ENCODE measurements at regions not wholly inside any gene's neighbourhood (a gene's known extent, or its start where the extent isn't known, plus 50 kb on each side); places are given as distances from the start of the nearest gene placed in this dataset.

- TF ChIP-seq, protein P1, sequence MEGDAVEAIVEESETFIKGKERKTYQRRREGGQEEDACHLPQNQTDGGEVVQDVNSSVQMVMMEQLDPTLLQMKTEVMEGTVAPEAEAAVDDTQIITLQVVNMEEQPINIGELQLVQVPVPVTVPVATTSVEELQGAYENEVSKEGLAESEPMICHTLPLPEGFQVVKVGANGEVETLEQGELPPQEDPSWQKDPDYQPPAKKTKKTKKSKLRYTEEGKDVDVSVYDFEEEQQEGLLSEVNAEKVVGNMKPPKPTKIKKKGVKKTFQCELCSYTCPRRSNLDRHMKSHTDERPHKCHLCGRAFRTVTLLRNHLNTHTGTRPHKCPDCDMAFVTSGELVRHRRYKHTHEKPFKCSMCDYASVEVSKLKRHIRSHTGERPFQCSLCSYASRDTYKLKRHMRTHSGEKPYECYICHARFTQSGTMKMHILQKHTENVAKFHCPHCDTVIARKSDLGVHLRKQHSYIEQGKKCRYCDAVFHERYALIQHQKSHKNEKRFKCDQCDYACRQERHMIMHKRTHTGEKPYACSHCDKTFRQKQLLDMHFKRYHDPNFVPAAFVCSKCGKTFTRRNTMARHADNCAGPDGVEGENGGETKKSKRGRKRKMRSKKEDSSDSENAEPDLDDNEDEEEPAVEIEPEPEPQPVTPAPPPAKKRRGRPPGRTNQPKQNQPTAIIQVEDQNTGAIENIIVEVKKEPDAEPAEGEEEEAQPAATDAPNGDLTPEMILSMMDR (IDR thresholded peaks at IDR 0.05; ENCODE audit: borderline replicate concordance) = no peak
- DNase-seq = peak; percentile 25
- Histone ChIP-seq H3K36me3 (no peaks in the 10 kb centered on the region), H3K4me1 (peaks cover 29% of the 10 kb centered on the region), H3K9me3 (replicated peaks) (no peaks in the 10 kb centered on the region), H3K27ac (replicated peaks) (no peak overlapping the region), H3K4me3 (peak overlapping the region; percentile 59), H3K27me3 (ENCODE audit: low read depth) (peaks cover 20% of the 10 kb centered on the region)
- intact Hi-C loops (cut with micrococcal nuclease) = no loop called here
Observed at GRCh38 chr14:23694949-23695663, 58.9 kb downstream of the DHRS2 start.

GRCh38 chr14:23695664-23695999 is 59.5 kb downstream of the DHRS2 start:
- H3K9me3 ChIP-seq (replicated peaks) = no peaks in the 10 kb centered on the region
- DNase-seq = no peak
- H3K36me3 ChIP-seq = no peaks in the 10 kb centered on the region
- H3K4me1 ChIP-seq = peaks cover 29% of the 10 kb centered on the region
- TF ChIP-seq, protein P1 (IDR thresholded peaks at IDR 0.05; ENCODE audit: borderline replicate concordance) = no peak
- H3K27ac ChIP-seq (replicated peaks) = no peak overlapping the region
- peak overlapping the region; percentile 59 for H3K4me3 ChIP-seq
- peaks cover 22% of the 10 kb centered on the region for H3K27me3 ChIP-seq (ENCODE audit: low read depth)
- intact Hi-C loops (cut with micrococcal nuclease) = no loop called here

- DNase-seq = no peak
- Histone ChIP-seq H3K27ac (replicated peaks) (no peak overlapping the region), H3K4me3 (no peak overlapping the region), H3K9me3 (replicated peaks) (no peaks in the 10 kb centered on the region), H3K4me1 (peaks cover 29% of the 10 kb centered on the region), H3K36me3 (no peaks in the 10 kb centered on the region), H3K27me3 (ENCODE audit: low read depth) (peaks cover 19% of the 10 kb centered on the region)
- intact Hi-C loops (cut with micrococcal nuclease) = no loop called here
- TF ChIP-seq, protein P1 (IDR thresholded peaks at IDR 0.05; ENCODE audit: borderline replicate concordance) = no peak
Observed at GRCh38 chr14:23696701-23697239, 60.6 kb downstream of the DHRS2 start.

DNA sequence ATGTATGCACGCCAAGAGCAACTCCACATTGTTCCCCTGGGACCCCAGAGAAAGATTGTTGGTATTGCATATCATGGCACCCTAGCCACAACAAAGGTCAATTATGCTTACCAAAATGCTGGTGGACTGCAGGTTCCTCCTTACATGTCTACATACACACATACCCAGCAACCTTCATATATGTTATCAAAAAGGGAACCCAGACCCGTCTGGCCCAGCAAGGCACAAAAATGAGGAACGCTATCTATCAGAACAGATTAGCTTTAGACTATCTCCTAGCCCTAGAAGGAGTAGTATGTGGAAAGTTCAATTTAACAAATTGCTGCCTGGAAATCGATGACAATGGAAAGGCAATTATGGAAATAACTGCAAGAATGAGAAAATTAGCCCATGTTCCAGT is 61.5 kb downstream of the DHRS2 start:
- no peak for DNase-seq
- Histone ChIP-seq H3K36me3 (no peaks in the 10 kb centered on the region), H3K27me3 (ENCODE audit: low read depth) (peaks cover 19% of the 10 kb centered on the region), H3K4me3 (no peak overlapping the region), H3K9me3 (replicated peaks) (no peaks in the 10 kb centered on the region), H3K4me1 (peaks cover 29% of the 10 kb centered on the region), H3K27ac (replicated peaks) (no peak overlapping the region)
- TF ChIP-seq, protein P1 (IDR thresholded peaks at IDR 0.05; ENCODE audit: borderline replicate concordance) = no peak
- intact Hi-C loops (cut with micrococcal nuclease) = no loop called here

- intact Hi-C loops (cut with micrococcal nuclease) = no loop called here
- TF ChIP-seq, protein P1 (IDR thresholded peaks at IDR 0.05; ENCODE audit: borderline replicate concordance) = no peak
- Histone ChIP-seq H3K27me3 (ENCODE audit: low read depth) (peaks cover 19% of the 10 kb centered on the region), H3K4me1 (no peaks in the 10 kb centered on the region), H3K9me3 (replicated peaks) (peaks cover 26% of the 10 kb centered on the region), H3K36me3 (no peaks in the 10 kb centered on the region), H3K4me3 (no peak overlapping the region), H3K27ac (replicated peaks) (no peak overlapping the region)
- DNase-seq = no peak
Observed at GRCh38 chr14:23702656-23703426, 66.7 kb downstream of the DHRS2 start.

Data from left ventricle myocardium inferior (tissue), 1 donor.